ENCODE measurements at regions not wholly inside any gene's neighbourhood (a gene's known extent, or its start where the extent isn't known, plus 50 kb on each side); places are given as distances from the start of the nearest gene placed in this dataset.

- WGBS, 2 donors: 87 to 92% methylated on average over 3 of the region's 3 CpGs
Observed at GRCh38 chr2:155273323-155273722, 574.8 kb downstream of the KCNJ3 start.

GRCh38 chr2:155266583-155266982 is 568.1 kb downstream of the KCNJ3 start:
- H3K4me1 ChIP-seq: no peaks in the 10 kb centered on the region
- 78 to 81% methylated on average over 3 of the region's 3 CpGs for WGBS, 2 donors
- intact Hi-C loops (cut with DNase I; ENCODE audit: low total_unique reads): no loop called here
- no peak overlapping the region for H3K27ac ChIP-seq
- H3K9me3 ChIP-seq: no peaks in the 10 kb centered on the region
- no peak for TF ChIP-seq CTCF (IDR thresholded peaks at IDR 0.05)
- no peak for TF ChIP-seq POLR2A (IDR thresholded peaks at IDR 0.05)
- H3K36me3 ChIP-seq (ENCODE audit: low read depth, missing control alignments): no peaks in the 10 kb centered on the region
- H3K27me3 ChIP-seq: no peaks in the 10 kb centered on the region
- no peak overlapping the region for H3K4me3 ChIP-seq
- no peak for DNase-seq

More at GRCh38 chr2:155273323-155273722, 574.8 kb downstream of the KCNJ3 start:
- no peak overlapping the region for H3K4me3 ChIP-seq
- no peak for DNase-seq
- intact Hi-C loops (cut with DNase I; ENCODE audit: low total_unique reads): no loop called here
- no peak overlapping the region for H3K27ac ChIP-seq
- no peaks in the 10 kb centered on the region for H3K4me1 ChIP-seq
- H3K27me3 ChIP-seq: no peaks in the 10 kb centered on the region
- no peaks in the 10 kb centered on the region for H3K36me3 ChIP-seq (ENCODE audit: low read depth, missing control alignments)
- no peaks in the 10 kb centered on the region for H3K9me3 ChIP-seq
- TF ChIP-seq CTCF (IDR thresholded peaks at IDR 0.05) (no peak), POLR2A (IDR thresholded peaks at IDR 0.05) (no peak)

DNA sequence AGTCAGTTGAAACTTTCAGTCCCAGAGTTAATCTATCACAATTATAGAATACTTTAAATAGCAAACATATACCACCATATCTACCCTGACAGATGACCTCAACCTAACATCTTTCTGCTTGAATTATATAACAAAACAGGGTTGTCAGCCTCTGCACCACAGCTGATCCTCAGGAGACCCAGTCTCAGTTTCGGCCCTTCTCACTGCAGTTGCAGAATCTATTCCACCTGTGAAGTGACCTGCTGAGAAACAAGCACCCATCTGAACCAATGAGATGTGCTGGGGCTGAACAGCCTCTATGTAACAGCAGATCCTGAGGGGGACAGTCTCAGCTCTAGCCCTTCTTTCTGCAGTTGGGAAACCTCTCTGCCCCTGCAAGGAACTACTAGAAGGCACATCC is 567.6 kb downstream of the KCNJ3 start:
- TF ChIP-seq CTCF (IDR thresholded peaks at IDR 0.05) (no peak), POLR2A (IDR thresholded peaks at IDR 0.05) (no peak)
- 85 to 92% methylated on average over 1 of the region's 1 CpG for whole genome bisulfite sequencing, 2 donors
- Histone ChIP-seq H3K4me1 (no peaks in the 10 kb centered on the region), H3K27ac (no peak overlapping the region), H3K27me3 (no peaks in the 10 kb centered on the region), H3K36me3 (ENCODE audit: low read depth, missing control alignments) (no peaks in the 10 kb centered on the region), H3K4me3 (no peak overlapping the region), H3K9me3 (no peaks in the 10 kb centered on the region)
- DNase-seq: no peak
- intact Hi-C loops (cut with DNase I; ENCODE audit: low total_unique reads): no loop called here

- Histone ChIP-seq H3K36me3 (ENCODE audit: low read depth, missing control alignments) (no peaks in the 10 kb centered on the region), H3K4me1 (no peaks in the 10 kb centered on the region), H3K4me3 (no peak overlapping the region), H3K9me3 (no peaks in the 10 kb centered on the region), H3K27me3 (no peaks in the 10 kb centered on the region), H3K27ac (no peak overlapping the region)
- DNase-seq: no peak
- intact Hi-C loops (cut with DNase I; ENCODE audit: low total_unique reads): no loop called here
- 90 to 100% methylated on average over 3 to 6 of the region's 6 CpGs for whole genome bisulfite sequencing, 2 donors
- TF ChIP-seq CTCF (IDR thresholded peaks at IDR 0.05) (no peak), POLR2A (IDR thresholded peaks at IDR 0.05) (no peak)
Observed at GRCh38 chr2:155256803-155257202, 558.3 kb downstream of the KCNJ3 start.

DNA sequence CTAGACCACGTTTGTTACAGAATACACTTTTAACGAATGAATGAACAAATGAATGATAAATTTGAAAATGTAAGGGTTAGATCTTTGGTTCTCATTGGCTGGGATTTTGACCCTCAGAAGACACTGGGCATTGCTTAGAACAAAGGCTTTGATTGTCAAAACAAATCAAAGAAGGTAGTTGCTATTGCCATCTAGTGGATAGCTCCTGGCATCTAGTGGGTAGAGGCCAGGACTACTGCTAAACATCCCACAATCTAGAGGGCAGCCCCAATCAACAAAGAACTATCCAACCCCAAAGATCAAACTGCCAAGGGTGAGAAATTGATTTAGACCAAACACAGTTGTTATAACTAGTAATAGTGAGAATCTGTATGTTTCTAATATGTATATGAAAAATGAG is 552.3 kb downstream of the KCNJ3 start:
- DNase-seq: peak; percentile 21
- no peaks in the 10 kb centered on the region for H3K27me3 ChIP-seq
- H3K4me3 ChIP-seq: no peak overlapping the region
- WGBS, 2 donors: 16 to 36% methylated on average over 2 of the region's 2 CpGs
- intact Hi-C loops (cut with DNase I; ENCODE audit: low total_unique reads): no loop called here
- H3K4me1 ChIP-seq: no peaks in the 10 kb centered on the region
- no peaks in the 10 kb centered on the region for H3K36me3 ChIP-seq (ENCODE audit: low read depth, missing control alignments)
- H3K9me3 ChIP-seq: no peaks in the 10 kb centered on the region
- TF ChIP-seq POLR2A (IDR thresholded peaks at IDR 0.05) (no peak), CTCF (IDR thresholded peaks at IDR 0.05) (no peak)
- no peak overlapping the region for H3K27ac ChIP-seq

Data from testis (tissue), 2 donors.